Smooth muscle cell (in vitro differentiated cells): ENCODE measurements at regions not wholly inside any gene's neighbourhood (a gene's known extent, or its start where the extent isn't known, plus 50 kb on each side); places are given as distances from the start of the nearest gene placed in this dataset.

Experiments
- DNase-seq: peaks from one replicate; lab custom pipeline; 2025; ENCODE audit not compliant: unreplicated experiment; lab: John Stamatoyannopoulos, UW
- H2AFZ ChIP-seq: fragments of 200-600 bp; sonication (generic); 2 replicates; pipeline ENCODE4 v1.6.0; 2016; ENCODE audit warnings: antibody characterized with exemption, low read depth, mild to moderate bottlenecking
- H3F3A ChIP-seq: fragments of 200-600 bp; sonication (generic); 2 replicates; pipeline ENCODE4 v1.6.0; 2017; ENCODE audit warnings: antibody characterized with exemption, low read depth
- H3K27ac ChIP-seq: fragments of 200-600 bp; sonication (generic); 2 replicates; pipeline ENCODE4 v1.5.1; 2016; ENCODE audit warnings: low read depth, mild to moderate bottlenecking
- H3K27me3 ChIP-seq: fragments of 200-600 bp; sonication (generic); 2 replicates; pipeline ENCODE4 v1.6.1; 2016; ENCODE audit warnings: low read depth, mild to moderate bottlenecking
- H3K36me3 ChIP-seq: fragments of 200-600 bp; sonication (generic); 2 replicates; pipeline ENCODE4 v1.5.1; 2016; ENCODE audit warnings: low read depth
- H3K4me1 ChIP-seq: fragments of 200-600 bp; sonication (generic); 2 replicates; pipeline ENCODE4 v1.5.1; 2016; ENCODE audit warnings: low read depth
- H3K4me2 ChIP-seq: fragments of 200-600 bp; sonication (generic); 2 replicates; pipeline ENCODE4 v1.6.0; 2016; ENCODE audit warnings: mild to moderate bottlenecking
- H3K4me3 ChIP-seq: fragments of 200-600 bp; sonication (generic); 2 replicates; pipeline ENCODE4 v1.5.1; 2016; ENCODE audit warnings: mild to moderate bottlenecking
- H3K79me2 ChIP-seq: fragments of 200-600 bp; sonication (generic); 2 replicates; pipeline ENCODE4 v1.6.0; 2016; ENCODE audit warnings: low read depth, mild to moderate bottlenecking
- H3K9ac ChIP-seq: fragments of 200-600 bp; sonication (generic); 2 replicates; pipeline ENCODE4 v1.6.0; 2016; ENCODE audit warnings: low read depth
- H3K9me3 ChIP-seq: fragments of 200-600 bp; sonication (generic); replicated peaks from 2 replicates; pipeline ENCODE4 v1.5.1; 2016; ENCODE audit warnings: low read depth
- H4K20me1 ChIP-seq: fragments of 200-600 bp; sonication (generic); 2 replicates; pipeline ENCODE4 v1.6.0; 2016; ENCODE audit warnings: low read depth
- CTCF ChIP-seq: fragments of 200-600 bp; sonication (generic); IDR thresholded peaks from 2 replicates; pipeline ENCODE4 v1.5.1; 2017; ENCODE audit warnings: borderline replicate concordance, mild to moderate bottlenecking, antibody characterized with exemption; ENCODE audit not compliant: insufficient read depth, poor library complexity, severe bottlenecking
- WGBS: methylation state at CpG from one replicate; pipeline ENCODE4 v1.1.7; 2016; ENCODE audit warnings: low lambda C conversion rate; 5-methylcytosine and 5-hydroxymethylcytosine counted together

DNA sequence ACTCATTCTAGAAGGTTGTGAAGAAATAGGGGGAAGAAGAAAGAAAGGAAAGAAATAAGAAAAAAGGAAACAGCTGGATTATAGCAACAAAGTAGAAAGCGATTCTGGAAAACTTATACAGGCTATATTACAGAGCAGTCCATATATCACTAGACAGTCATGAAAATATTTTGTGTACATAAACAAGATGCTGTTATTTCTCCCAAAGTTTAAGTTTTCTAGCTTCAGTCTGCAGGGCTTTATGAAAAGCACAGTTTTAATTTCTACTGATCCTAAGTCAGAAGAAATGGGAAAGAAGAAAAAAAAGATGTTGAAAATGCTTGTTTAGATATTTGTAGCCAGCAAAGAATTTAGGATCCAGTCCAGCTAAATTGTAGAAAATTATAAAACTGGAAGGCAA is 321.4 kb upstream of the NDN start:
- no peaks in the 10 kb centered on the region for H3K79me2 ChIP-seq
- no peak overlapping the region for H3K4me2 ChIP-seq
- no peak overlapping the region for H3K9ac ChIP-seq
- no peak overlapping the region for H2AFZ ChIP-seq
- no peak overlapping the region for H3K4me3 ChIP-seq
- no peak for TF ChIP-seq CTCF
- WGBS = 75% methylated on average over 1 of the region's 1 CpG
- H3K9me3 ChIP-seq = no peaks in the 10 kb centered on the region
- no peaks in the 10 kb centered on the region for H3K27me3 ChIP-seq
- no peaks in the 10 kb centered on the region for H4K20me1 ChIP-seq
- H3K4me1 ChIP-seq = no peaks in the 10 kb centered on the region
- no peaks in the 10 kb centered on the region for H3F3A ChIP-seq
- no peak overlapping the region for H3K27ac ChIP-seq
- no peak for DNase-seq
- H3K36me3 ChIP-seq = no peaks in the 10 kb centered on the region

- TF ChIP-seq CTCF = no peak
- no peaks in the 10 kb centered on the region for H3K79me2 ChIP-seq
- H3K9ac ChIP-seq = no peak overlapping the region
- H3K4me3 ChIP-seq = no peak overlapping the region
- no peak overlapping the region for H2AFZ ChIP-seq
- H3K36me3 ChIP-seq = no peaks in the 10 kb centered on the region
- no peaks in the 10 kb centered on the region for H3K9me3 ChIP-seq
- DNase-seq = no peak
- no peaks in the 10 kb centered on the region for H3F3A ChIP-seq
- no peaks in the 10 kb centered on the region for H3K4me1 ChIP-seq
- 77% methylated on average over 1 of the region's 1 CpG for WGBS
- H3K27ac ChIP-seq = no peak overlapping the region
- no peak overlapping the region for H3K4me2 ChIP-seq
- no peaks in the 10 kb centered on the region for H4K20me1 ChIP-seq
- H3K27me3 ChIP-seq = no peaks in the 10 kb centered on the region
Observed at GRCh38 chr15:24017470-24017869, 330.4 kb upstream of the NDN start.

DNA sequence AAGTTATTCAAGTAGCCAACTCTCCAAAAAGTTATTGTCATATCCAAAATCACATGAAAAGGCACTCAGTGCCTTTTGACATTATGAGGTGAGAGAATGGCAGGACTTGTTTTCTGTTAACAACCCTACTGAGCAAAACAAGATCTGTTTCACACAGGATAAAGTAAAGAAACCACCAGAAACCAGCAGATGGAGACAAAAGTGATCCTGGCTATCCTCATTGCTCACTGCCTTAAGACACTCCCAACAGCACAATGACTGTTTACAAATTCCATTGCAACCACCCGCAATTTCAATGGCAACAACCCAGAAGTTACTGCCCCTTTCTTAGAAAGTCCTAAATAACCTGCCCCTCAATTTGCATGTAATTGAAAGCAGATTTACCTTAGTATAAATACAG is 352.6 kb upstream of the NDN start:
- Histone ChIP-seq H3K27ac (no peak overlapping the region), H4K20me1 (no peaks in the 10 kb centered on the region), H3K36me3 (no peaks in the 10 kb centered on the region), H3K4me2 (no peak overlapping the region), H3K79me2 (no peaks in the 10 kb centered on the region), H3K4me3 (no peak overlapping the region), H3K9ac (no peak overlapping the region), H3K4me1 (no peaks in the 10 kb centered on the region), H3K9me3 (no peaks in the 10 kb centered on the region), H3K27me3 (no peaks in the 10 kb centered on the region), H3F3A (no peaks in the 10 kb centered on the region), H2AFZ (no peak overlapping the region)
- peak; percentile 15 for TF ChIP-seq CTCF
- no peak for DNase-seq
- WGBS = 54% methylated on average over 1 of the region's 1 CpG

GRCh38 chr15:24054547-24055245 is 367.6 kb upstream of the NDN start:
- no peaks in the 10 kb centered on the region for H3F3A ChIP-seq
- no peaks in the 10 kb centered on the region for H3K36me3 ChIP-seq
- H3K4me3 ChIP-seq = no peak overlapping the region
- no peak for DNase-seq
- no peak overlapping the region for H3K4me2 ChIP-seq
- whole genome bisulfite sequencing = 66% methylated on average over 10 of the region's 10 CpGs
- H3K27me3 ChIP-seq = no peaks in the 10 kb centered on the region
- H2AFZ ChIP-seq = no peak overlapping the region
- H3K27ac ChIP-seq = no peak overlapping the region
- TF ChIP-seq CTCF = no peak
- no peaks in the 10 kb centered on the region for H3K79me2 ChIP-seq
- no peaks in the 10 kb centered on the region for H3K4me1 ChIP-seq
- H4K20me1 ChIP-seq = no peaks in the 10 kb centered on the region
- H3K9ac ChIP-seq = no peak overlapping the region
- H3K9me3 ChIP-seq = no peaks in the 10 kb centered on the region
